Calu3 (cell line): ENCODE measurements at regions not wholly inside any gene's neighbourhood (a gene's known extent, or its start where the extent isn't known, plus 50 kb on each side); places are given as distances from the start of the nearest gene placed in this dataset.

Source experiments
- BruUV-seq: library from RNA; stranded (reverse); fragments of 400-500 nt; replicated peaks from 2 replicates; lab custom pipeline; 2021; lab: Mats Ljungman, UMichigan
- CTCF ChIA-PET: fragments of 300-600 bp; sonication (Branson Sonifier 250); formaldehyde crosslinking; loops from one replicate; lab custom pipeline; 2022; ENCODE audit warnings: antibody characterized with exemption; lab: Charles Lee
- DNase-seq: peaks from one replicate; pipeline ENCODE4 v3.0.0; 2022
- H3K27ac Mint-ChIP-seq: one replicate; pipeline ENCODE4 v1.8.0; 2022; ENCODE audit warnings: mixed read lengths; ENCODE audit not compliant: unreplicated experiment
- H3K27me3 Mint-ChIP-seq: one replicate; pipeline ENCODE4 v1.8.0; 2022; ENCODE audit warnings: mixed read lengths; ENCODE audit not compliant: unreplicated experiment
- H3K36me3 Mint-ChIP-seq: one replicate; pipeline ENCODE4 v1.8.0; 2022; ENCODE audit warnings: mild to moderate bottlenecking, moderate library complexity, mixed read lengths; ENCODE audit not compliant: insufficient read depth, unreplicated experiment
- H3K4me1 Mint-ChIP-seq: one replicate; pipeline ENCODE4 v1.8.0; 2022; ENCODE audit warnings: mild to moderate bottlenecking, low read depth, mixed read lengths; ENCODE audit not compliant: unreplicated experiment
- H3K4me3 Mint-ChIP-seq: one replicate; pipeline ENCODE4 v1.8.0; 2022; ENCODE audit warnings: mild to moderate bottlenecking, low read depth, moderate library complexity, mixed read lengths; ENCODE audit not compliant: unreplicated experiment
- H3K9me3 Mint-ChIP-seq: one replicate; pipeline ENCODE4 v1.8.0; 2022; ENCODE audit warnings: low read depth, mixed read lengths; ENCODE audit not compliant: unreplicated experiment
- CTCF ChIP-seq: fragments of 200-600 bp; IDR thresholded peaks from one replicate; pipeline ENCODE4 v1.8.0; 2022; ENCODE audit warnings: antibody characterized with exemption; ENCODE audit not compliant: unreplicated experiment
- intact Hi-C: fragments of 100-400 bp; cut with micrococcal nuclease; formaldehyde crosslinking; loops from one replicate; pipeline ENCODE4 v1.10.0; 2022; ENCODE audit not compliant: unreplicated experiment

GRCh38 chr1:109824349-109825115 is 60.8 kb upstream of the EPS8L3 start:
- no peaks in the 10 kb centered on the region for H3K9me3 Mint-ChIP-seq
- CTCF ChIA-PET = interaction anchor here (0.6 kb wide), 1 partner anchor 47 kb away, joined by 4 read pairs; no protein-coding TSS in a partner anchor
- H3K27me3 Mint-ChIP-seq = no peaks in the 10 kb centered on the region
- H3K4me1 Mint-ChIP-seq = peaks cover 34% of the 10 kb centered on the region
- H3K27ac Mint-ChIP-seq = peak overlapping the region; percentile 4
- H3K36me3 Mint-ChIP-seq = no peaks in the 10 kb centered on the region
- TF ChIP-seq CTCF = no peak
- DNase-seq = no peak
- intact Hi-C loops = no loop called here
- BruUV-seq = no TSS peak
- no peak overlapping the region for H3K4me3 Mint-ChIP-seq

GRCh38 chr1:109823543-109824348 is 60.0 kb upstream of the EPS8L3 start:
- H3K9me3 Mint-ChIP-seq = no peaks in the 10 kb centered on the region
- H3K27me3 Mint-ChIP-seq = no peaks in the 10 kb centered on the region
- peak overlapping the region; percentile 33 for H3K27ac Mint-ChIP-seq
- DNase-seq = peak; percentile 20
- no peak for TF ChIP-seq CTCF
- H3K4me1 Mint-ChIP-seq = peaks cover 34% of the 10 kb centered on the region
- BruUV-seq = no TSS peak
- no peak overlapping the region for H3K4me3 Mint-ChIP-seq
- H3K36me3 Mint-ChIP-seq = no peaks in the 10 kb centered on the region
- intact Hi-C loops = no loop called here
- CTCF ChIA-PET = no interaction called here

GRCh38 chr1:109822749-109823542 is 59.2 kb upstream of the EPS8L3 start:
- no TSS peak for BruUV-seq
- Mint-ChIP-seq H3K27ac (peak overlapping the region; percentile 33), H3K4me1 (peaks cover 34% of the 10 kb centered on the region), H3K27me3 (no peaks in the 10 kb centered on the region), H3K9me3 (no peaks in the 10 kb centered on the region), H3K4me3 (no peak overlapping the region), H3K36me3 (no peaks in the 10 kb centered on the region)
- intact Hi-C loops = no loop called here
- no peak for DNase-seq
- TF ChIP-seq CTCF = no peak
- CTCF ChIA-PET = interaction anchor here (0.6 kb wide), 1 partner anchor 8 kb away, joined by 4 read pairs; no protein-coding TSS in a partner anchor
